Natural killer cell (primary cell): ENCODE measurements at regions not wholly inside any gene's neighbourhood (a gene's known extent, or its start where the extent isn't known, plus 50 kb on each side); places are given as distances from the start of the nearest gene placed in this dataset.

Source experiments
- ATAC-seq, 3 donors: fragments of 150-1000 bp in 2 of 3; fragments of 200-7000 bp in 1 of 3; cut with Tn5 transposase; 1 replicate in 1 of 3; 2 replicates in 2 of 3; pipeline ENCODE4 v1.10.0; 2021; ENCODE audit warnings: mild to moderate bottlenecking in 2 of 3, moderate library complexity in 2 of 3
- DNase-seq, 2 donors: peaks; one replicate each; pipeline versions ENCODE4 v3.0.0 to v3.0.0-alpha.2; 2013 to 2021; ENCODE audit warnings: mixed read lengths in 1 of 2
- H3K27ac ChIP-seq: one replicate; pipeline ENCODE4 v1.5.1; 2013; ENCODE audit warnings: mild to moderate bottlenecking, low read length
- H3K27me3 ChIP-seq: one replicate; pipeline ENCODE4 v1.6.1; 2013; ENCODE audit warnings: low read length; ENCODE audit not compliant: control insufficient read depth, insufficient read depth
- H3K36me3 ChIP-seq: one replicate; pipeline ENCODE4 v1.6.1; 2013; ENCODE audit warnings: low read length; ENCODE audit not compliant: control insufficient read depth, insufficient read depth
- H3K4me1 ChIP-seq: one replicate; pipeline ENCODE4 v1.6.1; 2013; ENCODE audit warnings: low read length; ENCODE audit not compliant: control insufficient read depth, insufficient read depth
- H3K4me3 ChIP-seq: one replicate; pipeline ENCODE4 v1.5.1; 2013; ENCODE audit warnings: low read length
- H3K9me3 ChIP-seq: one replicate; pipeline ENCODE4 v1.6.1; 2013; ENCODE audit warnings: low read length; ENCODE audit not compliant: control insufficient read depth, insufficient read depth
- H3K27ac Mint-ChIP-seq, 2 donors: one replicate each; pipeline ENCODE4 v1.8.0; 2022; ENCODE audit warnings: mild to moderate bottlenecking in 2 of 2, mixed read lengths in 2 of 2, moderate library complexity in 1 of 2
- H3K27me3 Mint-ChIP-seq, 2 donors: one replicate each; pipeline ENCODE4 v1.8.0; 2022; ENCODE audit warnings: low read depth in 2 of 2, mixed read lengths in 2 of 2
- H3K36me3 Mint-ChIP-seq: one replicate; pipeline ENCODE4 v1.8.0; 2022; ENCODE audit warnings: mixed read lengths
- H3K4me1 Mint-ChIP-seq, 2 donors: one replicate each; pipeline ENCODE4 v1.8.0; 2022; ENCODE audit warnings: mixed read lengths in 2 of 2
- H3K4me3 Mint-ChIP-seq: one replicate; pipeline ENCODE4 v1.8.0; 2022; ENCODE audit warnings: mild to moderate bottlenecking, moderate library complexity, mixed read lengths
- H3K9me3 Mint-ChIP-seq, 2 donors: one replicate each; pipeline ENCODE4 v1.8.0; 2022; ENCODE audit warnings: mixed read lengths in 2 of 2
- WGBS: methylation state at CpG from one replicate; pipeline ENCODE4 v1.1.7; 2013; ENCODE audit warnings: missing lambda C conversion rate; ENCODE audit not compliant: insufficient coverage; 5-methylcytosine and 5-hydroxymethylcytosine counted together
- intact Hi-C: fragments of 100-400 bp; cut with micrococcal nuclease; formaldehyde crosslinking; loops from one replicate; pipeline ENCODE4 v1.14.2; 2022
- TF ChIP-seq, protein P1 (sequence below): fragments of 200-600 bp; IDR thresholded peaks from one replicate; pipeline ENCODE4 v1.8.0; 2022; ENCODE audit warnings: antibody characterized with exemption

DNA sequence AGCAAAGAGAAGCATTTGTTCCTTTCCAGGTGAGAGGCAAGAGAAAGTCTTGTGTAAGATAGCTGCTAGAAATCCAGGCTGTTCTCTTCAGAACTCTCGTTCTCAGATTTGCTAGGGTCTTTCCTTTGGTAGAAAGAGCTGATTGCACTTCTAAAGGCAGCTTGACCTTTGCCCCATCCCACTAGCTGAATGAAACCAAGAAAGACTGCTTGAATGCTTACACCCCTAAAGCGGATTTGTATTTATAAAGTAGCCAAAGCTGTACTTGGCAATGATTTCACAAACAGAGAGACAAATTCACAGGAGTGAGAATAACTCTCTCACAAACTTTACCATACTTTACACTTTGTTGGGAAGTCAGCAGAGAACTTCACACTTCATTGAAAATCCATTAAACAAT, 424.1 kb downstream of the TTLL7 start:
- Mint-ChIP-seq H3K9me3 (peaks cover 5 to 12% of the 10 kb centered on the region in 2 donors), H3K36me3 (no peaks in the 10 kb centered on the region), H3K4me1 (no peaks in the 10 kb centered on the region), H3K4me3 (no peak overlapping the region), H3K27me3 (no peaks in the 10 kb centered on the region), H3K27ac (no peak overlapping the region)
- Histone ChIP-seq H3K4me3 (no peak overlapping the region), H3K36me3 (no peaks in the 10 kb centered on the region), H3K4me1 (no peaks in the 10 kb centered on the region), H3K9me3 (no peaks in the 10 kb centered on the region), H3K27ac (no peak overlapping the region), H3K27me3 (no peaks in the 10 kb centered on the region)
- intact Hi-C loops: no loop called here
- no peak for DNase-seq
- TF ChIP-seq, protein P1, sequence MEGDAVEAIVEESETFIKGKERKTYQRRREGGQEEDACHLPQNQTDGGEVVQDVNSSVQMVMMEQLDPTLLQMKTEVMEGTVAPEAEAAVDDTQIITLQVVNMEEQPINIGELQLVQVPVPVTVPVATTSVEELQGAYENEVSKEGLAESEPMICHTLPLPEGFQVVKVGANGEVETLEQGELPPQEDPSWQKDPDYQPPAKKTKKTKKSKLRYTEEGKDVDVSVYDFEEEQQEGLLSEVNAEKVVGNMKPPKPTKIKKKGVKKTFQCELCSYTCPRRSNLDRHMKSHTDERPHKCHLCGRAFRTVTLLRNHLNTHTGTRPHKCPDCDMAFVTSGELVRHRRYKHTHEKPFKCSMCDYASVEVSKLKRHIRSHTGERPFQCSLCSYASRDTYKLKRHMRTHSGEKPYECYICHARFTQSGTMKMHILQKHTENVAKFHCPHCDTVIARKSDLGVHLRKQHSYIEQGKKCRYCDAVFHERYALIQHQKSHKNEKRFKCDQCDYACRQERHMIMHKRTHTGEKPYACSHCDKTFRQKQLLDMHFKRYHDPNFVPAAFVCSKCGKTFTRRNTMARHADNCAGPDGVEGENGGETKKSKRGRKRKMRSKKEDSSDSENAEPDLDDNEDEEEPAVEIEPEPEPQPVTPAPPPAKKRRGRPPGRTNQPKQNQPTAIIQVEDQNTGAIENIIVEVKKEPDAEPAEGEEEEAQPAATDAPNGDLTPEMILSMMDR: no peak
- ATAC-seq: no peak
- 92% methylated on average over 2 of the region's 2 CpGs for WGBS

DNA sequence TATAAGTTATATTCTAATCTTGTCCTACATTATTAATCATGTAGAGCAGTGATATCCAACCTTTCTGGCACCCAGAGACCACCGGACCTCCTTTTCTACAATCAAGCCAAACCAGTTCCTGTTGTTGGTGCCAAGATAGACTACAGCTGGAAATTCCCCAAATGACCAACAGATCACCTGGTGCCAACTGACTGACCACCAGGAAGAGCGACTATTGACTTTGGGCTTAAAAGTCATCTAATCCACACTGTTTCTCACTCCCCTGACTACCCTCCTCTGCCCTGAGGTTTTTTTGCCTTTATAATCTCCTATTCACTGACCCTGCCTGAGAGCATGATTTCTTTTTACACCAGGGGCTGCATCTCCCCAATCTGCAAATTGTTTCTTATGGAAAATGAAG, 425.2 kb downstream of the TTLL7 start:
- ATAC-seq (no peak), DNase-seq (no peak)
- TF ChIP-seq, protein P1: no peak
- Mint-ChIP-seq H3K27ac (no peak overlapping the region), H3K4me3 (no peak overlapping the region), H3K36me3 (no peaks in the 10 kb centered on the region), H3K4me1 (no peaks in the 10 kb centered on the region), H3K27me3 (no peaks in the 10 kb centered on the region), H3K9me3 (peaks cover 5 to 12% of the 10 kb centered on the region in 2 donors)
- no peak overlapping the region for H3K4me3 ChIP-seq
- no peaks in the 10 kb centered on the region for H3K9me3 ChIP-seq
- H3K27ac ChIP-seq: no peak overlapping the region
- no peaks in the 10 kb centered on the region for H3K27me3 ChIP-seq
- intact Hi-C loops: no loop called here
- H3K4me1 ChIP-seq: no peaks in the 10 kb centered on the region
- no peaks in the 10 kb centered on the region for H3K36me3 ChIP-seq
- WGBS: 47% methylated on average over 2 of the region's 2 CpGs

DNA sequence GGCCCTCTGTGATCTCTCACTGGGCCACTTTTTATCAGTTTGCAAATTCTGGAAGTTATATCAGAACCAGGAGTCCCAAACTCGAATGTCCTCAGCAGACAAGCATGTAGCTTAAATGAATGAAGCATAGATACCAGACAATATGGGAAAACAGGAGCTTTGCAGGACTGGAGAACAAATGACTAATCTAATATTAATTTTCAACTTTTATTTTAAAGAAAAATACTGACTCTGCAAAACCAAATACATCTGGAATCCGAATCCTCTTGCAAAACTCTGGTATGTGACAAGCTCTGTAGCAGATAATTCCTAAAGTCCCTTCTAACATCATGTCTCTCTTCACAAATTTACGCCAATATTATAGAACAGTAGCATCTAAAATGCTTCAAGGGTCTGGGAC, 427.4 kb downstream of the TTLL7 start:
- Mint-ChIP-seq H3K36me3 (no peaks in the 10 kb centered on the region), H3K4me3 (no peak overlapping the region), H3K27me3 (no peaks in the 10 kb centered on the region), H3K9me3 (peaks cover 9 to 12% of the 10 kb centered on the region in 2 donors), H3K27ac (no peak overlapping the region), H3K4me1 (no peaks in the 10 kb centered on the region)
- H3K27ac ChIP-seq: no peak overlapping the region
- no peak overlapping the region for H3K4me3 ChIP-seq
- ATAC-seq (no peak), DNase-seq (no peak)
- no peaks in the 10 kb centered on the region for H3K36me3 ChIP-seq
- 77% methylated on average over 3 of the region's 3 CpGs for WGBS
- intact Hi-C loops: no loop called here
- no peaks in the 10 kb centered on the region for H3K27me3 ChIP-seq
- no peaks in the 10 kb centered on the region for H3K9me3 ChIP-seq
- H3K4me1 ChIP-seq: no peaks in the 10 kb centered on the region
- TF ChIP-seq, protein P1: no peak

DNA sequence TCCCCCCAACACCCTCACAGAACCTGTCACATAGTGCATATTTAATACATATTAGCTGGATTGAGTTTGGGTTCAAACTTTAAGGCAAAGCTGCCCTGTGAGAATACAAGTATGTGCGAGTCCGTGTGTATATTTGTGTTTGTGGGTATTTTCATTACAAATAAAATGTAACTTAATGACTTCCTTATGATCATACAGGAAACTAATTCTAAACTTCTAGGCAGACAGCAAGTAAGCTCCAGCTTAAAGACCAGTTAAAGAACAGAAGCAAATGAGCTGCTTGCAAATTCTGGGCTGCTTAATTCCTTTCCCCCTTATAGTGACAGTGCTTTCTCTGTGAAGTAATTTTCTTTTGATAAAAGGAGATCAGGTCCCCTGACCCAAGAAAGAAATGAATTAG, 437.6 kb downstream of the TTLL7 start:
- Mint-ChIP-seq H3K4me3 (no peak overlapping the region), H3K4me1 (no peaks in the 10 kb centered on the region), H3K36me3 (no peaks in the 10 kb centered on the region), H3K27ac (no peak overlapping the region), H3K9me3 (peaks cover 13 to 14% of the 10 kb centered on the region in 2 donors), H3K27me3 (no peaks in the 10 kb centered on the region)
- Histone ChIP-seq H3K27me3 (no peaks in the 10 kb centered on the region), H3K36me3 (no peaks in the 10 kb centered on the region), H3K27ac (no peak overlapping the region), H3K4me3 (no peak overlapping the region), H3K4me1 (no peaks in the 10 kb centered on the region), H3K9me3 (no peaks in the 10 kb centered on the region)
- no peak for DNase-seq
- intact Hi-C loops: no loop called here
- no peak for ATAC-seq
- WGBS: no CpG with 5 or more reads among the region's 2 CpGs
- TF ChIP-seq, protein P1: no peak
